GM23338 (cell line): ENCODE measurements at regions not wholly inside any gene's neighbourhood (a gene's known extent, or its start where the extent isn't known, plus 50 kb on each side); places are given as distances from the start of the nearest gene placed in this dataset.

ENCODE experiments used
- CREB1 ChIP-seq: fragments of 250-450 bp; sonication (Bioruptor Pico); IDR thresholded peaks from 2 replicates; pipeline ENCODE4 v1.5.0; 2020; ENCODE audit warnings: low read depth, mild to moderate bottlenecking, moderate library complexity
- EZH2 ChIP-seq: fragments of 200-600 bp; sonication (generic); IDR thresholded peaks from one replicate; pipeline ENCODE4 v1.8.0; 2017; ENCODE audit warnings: antibody characterized with exemption, mild to moderate bottlenecking, low read depth; ENCODE audit not compliant: unreplicated experiment
- POLR2AphosphoS5 ChIP-seq: IDR thresholded peaks from 2 replicates; pipeline ENCODE4 v1.6.1; 2016; ENCODE audit warnings: antibody characterized with exemption, low read depth
- STAT1 ChIP-seq: IDR thresholded peaks from one replicate; pipeline ENCODE4 v1.6.1; 2016; ENCODE audit warnings: antibody characterized with exemption; ENCODE audit not compliant: unreplicated experiment
- ZNF114 ChIP-seq: fragments of 250-450 bp; sonication (Bioruptor Pico); IDR thresholded peaks from 2 replicates; pipeline ENCODE4 v1.5.0; 2020; ENCODE audit warnings: mild to moderate bottlenecking, moderate library complexity
- TF ChIP-seq, protein P1 (sequence below), 2 experiments: fragments of 200-600 bp in 1 of 2; sonication (generic) in 1 of 2; conservative IDR thresholded peaks; 2 replicates each; pipeline versions ENCODE4 v1.5.1 to v1.6.1; 2016 to 2017; ENCODE audit warnings: antibody characterized with exemption in 2 of 2, low read depth in 2 of 2, mild to moderate bottlenecking in 2 of 2, moderate library complexity in 1 of 2

- TF ChIP-seq, protein P1, sequence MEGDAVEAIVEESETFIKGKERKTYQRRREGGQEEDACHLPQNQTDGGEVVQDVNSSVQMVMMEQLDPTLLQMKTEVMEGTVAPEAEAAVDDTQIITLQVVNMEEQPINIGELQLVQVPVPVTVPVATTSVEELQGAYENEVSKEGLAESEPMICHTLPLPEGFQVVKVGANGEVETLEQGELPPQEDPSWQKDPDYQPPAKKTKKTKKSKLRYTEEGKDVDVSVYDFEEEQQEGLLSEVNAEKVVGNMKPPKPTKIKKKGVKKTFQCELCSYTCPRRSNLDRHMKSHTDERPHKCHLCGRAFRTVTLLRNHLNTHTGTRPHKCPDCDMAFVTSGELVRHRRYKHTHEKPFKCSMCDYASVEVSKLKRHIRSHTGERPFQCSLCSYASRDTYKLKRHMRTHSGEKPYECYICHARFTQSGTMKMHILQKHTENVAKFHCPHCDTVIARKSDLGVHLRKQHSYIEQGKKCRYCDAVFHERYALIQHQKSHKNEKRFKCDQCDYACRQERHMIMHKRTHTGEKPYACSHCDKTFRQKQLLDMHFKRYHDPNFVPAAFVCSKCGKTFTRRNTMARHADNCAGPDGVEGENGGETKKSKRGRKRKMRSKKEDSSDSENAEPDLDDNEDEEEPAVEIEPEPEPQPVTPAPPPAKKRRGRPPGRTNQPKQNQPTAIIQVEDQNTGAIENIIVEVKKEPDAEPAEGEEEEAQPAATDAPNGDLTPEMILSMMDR (conservative IDR thresholded peaks at IDR 0.05; ENCODE audit: low read depth in 2 of 2), result no peak
- no peak for TF ChIP-seq POLR2AphosphoS5
- TF ChIP-seq EZH2, result no peak
- no peak for TF ChIP-seq STAT1
- TF ChIP-seq CREB1, result no peak
- TF ChIP-seq ZNF114 (CRISPR knock-in tag), result no peak
These were observed 68.7 kb downstream of the DHRS2 start for GRCh38 chr14:23704890-23705289.
